WTC11 (cell line): ENCODE measurements at regions not wholly inside any gene's neighbourhood (a gene's known extent, or its start where the extent isn't known, plus 50 kb on each side); places are given as distances from the start of the nearest gene placed in this dataset.

ENCODE experiments used
- AFF4 ChIP-seq: sonication (generic); formaldehyde crosslinking; IDR thresholded peaks from 2 replicates; pipeline ENCODE4 v1.8.1; 2023; ENCODE audit warnings: mild to moderate bottlenecking, missing genetic modification reagents, borderline replicate concordance
- ATF3 ChIP-seq: sonication (generic); formaldehyde crosslinking; conservative IDR thresholded peaks from 2 replicates; pipeline ENCODE4 v1.8.1; 2022; ENCODE audit warnings: mild to moderate bottlenecking, missing genetic modification reagents
- CREB1 ChIP-seq: sonication (generic); formaldehyde crosslinking; IDR thresholded peaks from 2 replicates; pipeline ENCODE4 v1.8.0; 2023; ENCODE audit warnings: mild to moderate bottlenecking, missing genetic modification reagents
- CTCF ChIP-seq: fragments of 200-600 bp; IDR thresholded peaks from 2 replicates; pipeline ENCODE4 v1.8.0; 2022; ENCODE audit warnings: antibody characterized with exemption
- MLX ChIP-seq: sonication (generic); formaldehyde crosslinking; IDR thresholded peaks from 2 replicates; pipeline ENCODE4 v1.8.1; 2023; ENCODE audit warnings: mild to moderate bottlenecking, missing genetic modification reagents, moderate library complexity
- ZNF121 ChIP-seq: sonication (generic); formaldehyde crosslinking; IDR thresholded peaks from 2 replicates; pipeline ENCODE4 v1.8.0; 2023; ENCODE audit warnings: missing genetic modification reagents
- ZNF263 ChIP-seq: sonication (generic); formaldehyde crosslinking; IDR thresholded peaks from 2 replicates; pipeline ENCODE4 v1.8.1; 2022; ENCODE audit warnings: low read depth, mild to moderate bottlenecking, moderate library complexity, missing genetic modification reagents
- TF ChIP-seq, protein P1 (sequence below): sonication (generic); formaldehyde crosslinking; IDR thresholded peaks from 2 replicates; pipeline ENCODE4 v1.8.1; 2022; ENCODE audit warnings: low read depth, missing genetic modification reagents, borderline replicate concordance

GRCh38 chr11:116042146-116042545 is 537.9 kb upstream of the CADM1 start:
- TF ChIP-seq CTCF, result no peak
- TF ChIP-seq ATF3 (CRISPR knock-in tag), result no peak
- TF ChIP-seq ZNF263, result no peak
- TF ChIP-seq, protein P1, sequence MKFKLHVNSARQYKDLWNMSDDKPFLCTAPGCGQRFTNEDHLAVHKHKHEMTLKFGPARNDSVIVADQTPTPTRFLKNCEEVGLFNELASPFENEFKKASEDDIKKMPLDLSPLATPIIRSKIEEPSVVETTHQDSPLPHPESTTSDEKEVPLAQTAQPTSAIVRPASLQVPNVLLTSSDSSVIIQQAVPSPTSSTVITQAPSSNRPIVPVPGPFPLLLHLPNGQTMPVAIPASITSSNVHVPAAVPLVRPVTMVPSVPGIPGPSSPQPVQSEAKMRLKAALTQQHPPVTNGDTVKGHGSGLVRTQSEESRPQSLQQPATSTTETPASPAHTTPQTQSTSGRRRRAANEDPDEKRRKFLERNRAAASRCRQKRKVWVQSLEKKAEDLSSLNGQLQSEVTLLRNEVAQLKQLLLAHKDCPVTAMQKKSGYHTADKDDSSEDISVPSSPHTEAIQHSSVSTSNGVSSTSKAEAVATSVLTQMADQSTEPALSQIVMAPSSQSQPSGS (CRISPR knock-in tag), result no peak
- TF ChIP-seq CREB1 (CRISPR knock-in tag), result no peak
- TF ChIP-seq MLX, result no peak
- no peak for TF ChIP-seq ZNF121 (CRISPR knock-in tag)
- TF ChIP-seq AFF4 (CRISPR knock-in tag), result no peak
